ENCODE measurements at regions not wholly inside any gene's neighbourhood (a gene's known extent, or its start where the extent isn't known, plus 50 kb on each side); places are given as distances from the start of the nearest gene placed in this dataset.

- no peak for TF ChIP-seq CTCF (conservative IDR thresholded peaks at IDR 0.05; ENCODE audit: low read depth, low read length)
- no peak for DNase-seq (ENCODE audit: low read depth)
- H3K4me3 ChIP-seq (ENCODE audit: low read depth, low read length) = no peak overlapping the region
Measured at GRCh38 chr5:97363577-97363976, 180.5 kb upstream of the RIOK2 start.

GRCh38 chr5:97364731-97365130 is 181.7 kb upstream of the RIOK2 start:
- no peak overlapping the region for H3K4me3 ChIP-seq (ENCODE audit: low read depth, low read length)
- DNase-seq (ENCODE audit: low read depth) = no peak
- no peak for TF ChIP-seq CTCF (conservative IDR thresholded peaks at IDR 0.05; ENCODE audit: low read depth, low read length)

- H3K4me3 ChIP-seq (ENCODE audit: low read depth, low read length) = no peak overlapping the region
- no peak for DNase-seq (ENCODE audit: low read depth)
- no peak for TF ChIP-seq CTCF (conservative IDR thresholded peaks at IDR 0.05; ENCODE audit: low read depth, low read length)
Measured at GRCh38 chr5:97365163-97365845, 182.3 kb upstream of the RIOK2 start.

GRCh38 chr5:97365918-97366317 is 182.9 kb upstream of the RIOK2 start:
- no peak for TF ChIP-seq CTCF (conservative IDR thresholded peaks at IDR 0.05; ENCODE audit: low read depth, low read length)
- no peak for DNase-seq (ENCODE audit: low read depth)
- H3K4me3 ChIP-seq (ENCODE audit: low read depth, low read length) = no peak overlapping the region

GRCh38 chr5:97375959-97376358 is 192.9 kb upstream of the RIOK2 start:
- H3K4me3 ChIP-seq (ENCODE audit: low read depth, low read length) = no peak overlapping the region
- TF ChIP-seq CTCF (conservative IDR thresholded peaks at IDR 0.05; ENCODE audit: low read depth, low read length) = no peak
- no peak for DNase-seq (ENCODE audit: low read depth)

- TF ChIP-seq CTCF (conservative IDR thresholded peaks at IDR 0.05; ENCODE audit: low read depth, low read length) = no peak
- no peak for DNase-seq (ENCODE audit: low read depth)
- H3K4me3 ChIP-seq (ENCODE audit: low read depth, low read length) = no peak overlapping the region
Measured at GRCh38 chr5:97377582-97377981, 194.5 kb upstream of the RIOK2 start.

GRCh38 chr5:97383996-97384395 is 200.9 kb upstream of the RIOK2 start:
- TF ChIP-seq CTCF (conservative IDR thresholded peaks at IDR 0.05; ENCODE audit: low read depth, low read length) = no peak
- no peak for DNase-seq (ENCODE audit: low read depth)
- H3K4me3 ChIP-seq (ENCODE audit: low read depth, low read length) = no peak overlapping the region
